Astrocyte (in vitro differentiated cells and primary cell): ENCODE measurements at regions not wholly inside any gene's neighbourhood (a gene's known extent, or its start where the extent isn't known, plus 50 kb on each side); places are given as distances from the start of the nearest gene placed in this dataset.
"Not testable (repeated sequence)": the region's sequence is repeated elsewhere in the genome, so short reads cannot be mapped to it uniquely, and the experiment has no call there.

Source experiments
- CTCF ChIP-seq: IDR thresholded peaks from 2 replicates; pipeline ENCODE4 v1.5.1; 2011; ENCODE audit warnings: low read depth, mild to moderate bottlenecking, inconsistent platforms, low read length, moderate library complexity; ENCODE audit not compliant: insufficient read depth
- EZH2 ChIP-seq: IDR thresholded peaks from 2 replicates; pipeline ENCODE4 v1.6.1; 2012; ENCODE audit warnings: mild to moderate bottlenecking, low read length, inconsistent platforms; ENCODE audit not compliant: insufficient read depth

DNA sequence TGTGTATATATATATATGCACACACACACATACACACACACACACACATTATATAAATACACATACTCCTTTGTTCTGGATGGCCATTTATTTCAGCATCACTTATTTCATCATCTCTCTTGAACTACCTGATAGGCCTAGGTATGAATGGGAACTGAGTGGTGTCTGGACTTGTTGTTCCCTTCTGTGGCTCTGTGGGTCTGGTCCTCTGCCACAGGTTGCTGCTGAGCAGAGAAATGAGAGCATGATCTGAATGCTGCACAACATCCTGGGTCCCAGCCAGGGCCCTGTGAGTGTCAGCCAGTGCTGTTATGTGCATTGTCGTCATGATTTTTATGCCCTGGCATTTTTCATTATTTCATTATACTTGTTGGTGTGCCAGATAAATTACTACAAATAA is 116.3 kb downstream of the CDRT15L2 start:
- not testable (repeated sequence) for TF ChIP-seq CTCF, EZH2
